ENCODE measurements at regions not wholly inside any gene's neighbourhood (a gene's known extent, or its start where the extent isn't known, plus 50 kb on each side); places are given as distances from the start of the nearest gene placed in this dataset.

DNA sequence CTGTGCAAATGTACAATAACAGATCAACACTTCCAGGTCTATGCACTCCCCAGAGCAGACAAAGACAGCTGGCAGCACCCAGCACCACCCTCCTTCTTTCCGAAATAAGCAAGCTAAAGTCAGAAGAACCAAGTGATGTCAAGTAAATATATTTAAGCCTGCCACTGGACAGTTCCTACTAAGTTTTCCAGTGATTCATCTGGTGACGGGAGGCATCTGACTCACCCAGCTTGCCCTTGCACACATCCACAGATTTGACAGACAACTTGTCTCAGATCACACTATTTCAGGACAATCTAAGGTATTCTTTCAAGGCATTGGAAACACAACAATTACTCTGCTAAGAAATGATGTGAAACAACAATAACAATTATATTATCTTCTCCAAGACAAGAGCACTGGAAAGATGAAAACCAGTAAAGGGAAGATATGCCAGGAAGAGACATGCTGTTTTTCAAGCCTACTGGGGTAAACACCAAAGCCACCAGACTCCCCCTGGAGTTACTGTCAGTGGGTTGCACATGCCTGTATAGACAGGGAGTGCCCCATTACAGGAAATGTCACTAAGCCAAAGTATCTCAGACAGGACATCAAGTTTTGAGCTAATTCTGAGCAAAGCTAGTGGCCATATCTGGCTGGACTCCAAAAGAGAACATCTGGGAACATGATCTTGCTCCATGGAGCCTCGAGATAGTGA lies 287.9 kb upstream of the KLHL29 start:
- Histone ChIP-seq H3K4me2 (ENCODE audit: low read depth, low read length, poor library complexity, severe bottlenecking) (no peak overlapping the region), H3K27ac (ENCODE audit: low read depth, low read length) (no peak overlapping the region), H3K9me2 (replicated peaks; ENCODE audit: insufficient read depth, low read length) (no peaks in the 10 kb centered on the region), H3F3A (ENCODE audit: insufficient read depth) (no peaks in the 10 kb centered on the region), H3K4me3 (ENCODE audit: insufficient read depth, low read length, poor library complexity, severe bottlenecking) (no peak overlapping the region), H2AFZ (ENCODE audit: low read depth, low read length, severe bottlenecking) (no peak overlapping the region), H3K27me3 (ENCODE audit: low read length) (no peaks in the 10 kb centered on the region), H3K36me3 (ENCODE audit: low read length) (no peaks in the 10 kb centered on the region), H3K9me3 (ENCODE audit: insufficient read depth, low read length) (no peaks in the 10 kb centered on the region), H3K9ac (ENCODE audit: low read length) (no peak overlapping the region), H4K20me1 (ENCODE audit: low read depth, low read length) (no peaks in the 10 kb centered on the region), H3K79me2 (ENCODE audit: insufficient read depth, low read length) (no peaks in the 10 kb centered on the region)
- TF ChIP-seq, protein P1, sequence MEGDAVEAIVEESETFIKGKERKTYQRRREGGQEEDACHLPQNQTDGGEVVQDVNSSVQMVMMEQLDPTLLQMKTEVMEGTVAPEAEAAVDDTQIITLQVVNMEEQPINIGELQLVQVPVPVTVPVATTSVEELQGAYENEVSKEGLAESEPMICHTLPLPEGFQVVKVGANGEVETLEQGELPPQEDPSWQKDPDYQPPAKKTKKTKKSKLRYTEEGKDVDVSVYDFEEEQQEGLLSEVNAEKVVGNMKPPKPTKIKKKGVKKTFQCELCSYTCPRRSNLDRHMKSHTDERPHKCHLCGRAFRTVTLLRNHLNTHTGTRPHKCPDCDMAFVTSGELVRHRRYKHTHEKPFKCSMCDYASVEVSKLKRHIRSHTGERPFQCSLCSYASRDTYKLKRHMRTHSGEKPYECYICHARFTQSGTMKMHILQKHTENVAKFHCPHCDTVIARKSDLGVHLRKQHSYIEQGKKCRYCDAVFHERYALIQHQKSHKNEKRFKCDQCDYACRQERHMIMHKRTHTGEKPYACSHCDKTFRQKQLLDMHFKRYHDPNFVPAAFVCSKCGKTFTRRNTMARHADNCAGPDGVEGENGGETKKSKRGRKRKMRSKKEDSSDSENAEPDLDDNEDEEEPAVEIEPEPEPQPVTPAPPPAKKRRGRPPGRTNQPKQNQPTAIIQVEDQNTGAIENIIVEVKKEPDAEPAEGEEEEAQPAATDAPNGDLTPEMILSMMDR (IDR thresholded peaks at IDR 0.05; ENCODE audit: insufficient read depth, low read length, poor library complexity, severe bottlenecking): no peak
- TF ChIP-seq EZH2phosphoT487 (conservative IDR thresholded peaks at IDR 0.05; ENCODE audit: low read length): no peak

DNA sequence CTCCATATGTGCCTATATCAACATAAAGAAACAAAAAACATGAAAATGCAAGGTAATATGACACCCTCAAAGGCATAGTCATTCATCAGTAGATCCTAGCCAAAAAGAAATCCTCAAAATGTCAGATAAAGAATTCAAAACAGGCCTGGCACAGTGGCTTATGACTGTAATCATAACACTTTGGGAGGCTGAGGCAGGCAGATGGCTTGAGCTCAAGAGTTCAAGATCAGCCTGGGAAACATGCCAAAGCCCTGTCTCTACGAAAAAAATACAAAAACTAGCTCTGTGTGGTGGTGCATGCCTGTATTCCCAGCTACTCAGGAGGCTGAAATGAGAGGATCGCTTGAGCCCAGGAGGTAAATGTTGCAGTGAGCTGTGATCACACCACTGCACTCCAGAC lies 284.6 kb upstream of the KLHL29 start:
- TF ChIP-seq, protein P1 (IDR thresholded peaks at IDR 0.05; ENCODE audit: insufficient read depth, low read length, poor library complexity, severe bottlenecking): no peak
- no peak for TF ChIP-seq EZH2phosphoT487 (conservative IDR thresholded peaks at IDR 0.05; ENCODE audit: low read length)

DNA sequence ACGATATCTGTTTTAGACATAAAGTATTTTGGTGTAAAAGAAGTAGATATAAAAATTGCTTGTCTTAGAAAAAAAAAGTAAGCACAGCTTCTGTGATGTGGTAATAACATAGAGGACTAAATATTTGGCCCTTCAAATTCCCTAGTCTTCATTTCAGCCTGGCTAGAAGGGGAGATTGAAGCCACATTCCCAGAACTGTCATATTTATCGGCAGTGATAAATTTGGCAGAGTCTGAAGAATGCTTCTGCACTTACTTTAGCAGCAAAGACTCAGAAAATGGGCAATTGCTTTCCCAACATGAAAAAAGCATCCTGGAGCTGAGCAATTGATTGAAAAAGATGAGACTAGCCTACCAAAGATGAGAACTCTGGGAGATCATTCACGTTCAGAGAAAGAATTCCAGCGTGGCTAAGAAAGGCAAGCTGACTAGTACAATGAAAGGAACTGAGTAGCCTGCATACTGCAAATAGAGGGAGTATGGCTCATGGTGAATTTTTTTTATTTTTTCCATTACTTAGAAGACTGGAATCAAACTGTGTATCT lies 278.7 kb upstream of the KLHL29 start:
- no peak overlapping the region for H3K27ac ChIP-seq (ENCODE audit: low read depth, low read length)
- TF ChIP-seq, protein P1 (IDR thresholded peaks at IDR 0.05; ENCODE audit: insufficient read depth, low read length, poor library complexity, severe bottlenecking): no peak
- no peak for TF ChIP-seq EZH2phosphoT487 (conservative IDR thresholded peaks at IDR 0.05; ENCODE audit: low read length)
- no peaks in the 10 kb centered on the region for H4K20me1 ChIP-seq (ENCODE audit: low read depth, low read length)
- H3K9me3 ChIP-seq (ENCODE audit: insufficient read depth, low read length): no peaks in the 10 kb centered on the region
- H3K27me3 ChIP-seq (ENCODE audit: low read length): no peaks in the 10 kb centered on the region
- no peak overlapping the region for H2AFZ ChIP-seq (ENCODE audit: low read depth, low read length, severe bottlenecking)
- H3K9ac ChIP-seq (ENCODE audit: low read length): no peak overlapping the region
- no peaks in the 10 kb centered on the region for H3F3A ChIP-seq (ENCODE audit: insufficient read depth)
- H3K4me2 ChIP-seq (ENCODE audit: low read depth, low read length, poor library complexity, severe bottlenecking): no peak overlapping the region
- 0 out of 2 replicates have a peak, but pooled peaks cover 4% of the 10 kb centered on the region for H3K9me2 ChIP-seq (replicated peaks; ENCODE audit: insufficient read depth, low read length)
- H3K36me3 ChIP-seq (ENCODE audit: low read length): no peaks in the 10 kb centered on the region
- H3K4me3 ChIP-seq (ENCODE audit: insufficient read depth, low read length, poor library complexity, severe bottlenecking): no peak overlapping the region
- H3K79me2 ChIP-seq (ENCODE audit: insufficient read depth, low read length): no peaks in the 10 kb centered on the region

More for the DNA sequence above, 284.6 kb upstream of the KLHL29 start:
- Histone ChIP-seq H3K9me2 (replicated peaks; ENCODE audit: insufficient read depth, low read length) (0 out of 2 replicates have a peak, but pooled peaks cover 4% of the 10 kb centered on the region), H3F3A (ENCODE audit: insufficient read depth) (no peaks in the 10 kb centered on the region), H3K4me2 (ENCODE audit: low read depth, low read length, poor library complexity, severe bottlenecking) (no peak overlapping the region), H3K9me3 (ENCODE audit: insufficient read depth, low read length) (no peaks in the 10 kb centered on the region), H3K27me3 (ENCODE audit: low read length) (no peaks in the 10 kb centered on the region), H3K27ac (ENCODE audit: low read depth, low read length) (no peak overlapping the region), H3K36me3 (ENCODE audit: low read length) (no peaks in the 10 kb centered on the region), H2AFZ (ENCODE audit: low read depth, low read length, severe bottlenecking) (no peak overlapping the region), H3K79me2 (ENCODE audit: insufficient read depth, low read length) (no peaks in the 10 kb centered on the region), H3K9ac (ENCODE audit: low read length) (no peak overlapping the region), H4K20me1 (ENCODE audit: low read depth, low read length) (no peaks in the 10 kb centered on the region), H3K4me3 (ENCODE audit: insufficient read depth, low read length, poor library complexity, severe bottlenecking) (no peak overlapping the region)
